Sigmoid colon (tissue), 4 donors: ENCODE measurements at regions not wholly inside any gene's neighbourhood (a gene's known extent, or its start where the extent isn't known, plus 50 kb on each side); places are given as distances from the start of the nearest gene placed in this dataset.

ENCODE experiments used
- POLR2A ChIP-seq, 2 donors: fragments of 450-650 bp; IDR thresholded peaks; one replicate each; pipeline ENCODE4 v1.6.1; 2016; ENCODE audit warnings: antibody characterized with exemption in 2 of 2, mild to moderate bottlenecking in 2 of 2, moderate library complexity in 2 of 2
- POLR2AphosphoS5 ChIP-seq, 4 donors: sonication (generic); formaldehyde crosslinking; IDR thresholded peaks; one replicate each; pipeline ENCODE4 v1.6.1; 2017; ENCODE audit warnings: antibody characterized with exemption in 4 of 4
- TF ChIP-seq, protein P1 (sequence below), 4 experiments: fragments of 450-650 bp in 3 of 4; fragments of 200-600 bp in 1 of 4; IDR thresholded peaks; one replicate each; pipeline ENCODE4 v1.5.1; 2016 to 2019; ENCODE audit warnings: antibody characterized with exemption in 4 of 4, mild to moderate bottlenecking in 3 of 4, moderate library complexity in 2 of 4

DNA sequence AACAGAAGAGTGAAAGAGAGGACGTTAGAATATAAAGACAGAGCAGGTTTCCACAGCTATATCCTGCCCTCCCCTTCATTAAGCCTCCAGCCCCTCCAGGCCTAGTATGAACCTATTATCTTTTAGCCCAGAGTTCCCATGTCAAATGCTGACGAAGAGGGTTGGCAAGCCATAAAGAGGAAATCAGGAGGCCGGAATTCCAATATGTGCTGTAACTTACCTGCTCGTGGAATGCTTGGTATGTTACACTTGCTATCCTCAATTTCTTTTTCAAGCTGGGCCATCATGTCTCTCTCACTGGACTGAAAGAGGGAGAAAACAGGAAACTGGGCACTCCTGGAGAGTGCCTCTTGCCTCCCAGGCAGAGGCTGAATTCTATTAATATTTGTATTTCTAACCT is 264.1 kb downstream of the TRIB2 start:
- TF ChIP-seq POLR2A (IDR thresholded peaks at IDR 0.05): no peak
- TF ChIP-seq, protein P1, sequence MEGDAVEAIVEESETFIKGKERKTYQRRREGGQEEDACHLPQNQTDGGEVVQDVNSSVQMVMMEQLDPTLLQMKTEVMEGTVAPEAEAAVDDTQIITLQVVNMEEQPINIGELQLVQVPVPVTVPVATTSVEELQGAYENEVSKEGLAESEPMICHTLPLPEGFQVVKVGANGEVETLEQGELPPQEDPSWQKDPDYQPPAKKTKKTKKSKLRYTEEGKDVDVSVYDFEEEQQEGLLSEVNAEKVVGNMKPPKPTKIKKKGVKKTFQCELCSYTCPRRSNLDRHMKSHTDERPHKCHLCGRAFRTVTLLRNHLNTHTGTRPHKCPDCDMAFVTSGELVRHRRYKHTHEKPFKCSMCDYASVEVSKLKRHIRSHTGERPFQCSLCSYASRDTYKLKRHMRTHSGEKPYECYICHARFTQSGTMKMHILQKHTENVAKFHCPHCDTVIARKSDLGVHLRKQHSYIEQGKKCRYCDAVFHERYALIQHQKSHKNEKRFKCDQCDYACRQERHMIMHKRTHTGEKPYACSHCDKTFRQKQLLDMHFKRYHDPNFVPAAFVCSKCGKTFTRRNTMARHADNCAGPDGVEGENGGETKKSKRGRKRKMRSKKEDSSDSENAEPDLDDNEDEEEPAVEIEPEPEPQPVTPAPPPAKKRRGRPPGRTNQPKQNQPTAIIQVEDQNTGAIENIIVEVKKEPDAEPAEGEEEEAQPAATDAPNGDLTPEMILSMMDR (IDR thresholded peaks at IDR 0.05): no peak
- TF ChIP-seq POLR2AphosphoS5 (IDR thresholded peaks at IDR 0.05): no peak
